GM19372 (cell line): ENCODE measurements at regions not wholly inside any gene's neighbourhood (a gene's known extent, or its start where the extent isn't known, plus 50 kb on each side); places are given as distances from the start of the nearest gene placed in this dataset.
"Not testable (repeated sequence)": the region's sequence is repeated elsewhere in the genome, so short reads cannot be mapped to it uniquely, and the experiment has no call there.

ENCODE experiments used
- ATAC-seq: cut with Tn5 transposase; IDR thresholded peaks from one replicate; pipeline ENCODE4 v1.9.1; 2021; ENCODE audit warnings: mild to moderate bottlenecking, low read depth, moderate library complexity; ENCODE audit not compliant: unreplicated experiment

GRCh38 chr4:103895876-103896465, 176.2 kb upstream of the TACR3 start:
- no peak for ATAC-seq

DNA sequence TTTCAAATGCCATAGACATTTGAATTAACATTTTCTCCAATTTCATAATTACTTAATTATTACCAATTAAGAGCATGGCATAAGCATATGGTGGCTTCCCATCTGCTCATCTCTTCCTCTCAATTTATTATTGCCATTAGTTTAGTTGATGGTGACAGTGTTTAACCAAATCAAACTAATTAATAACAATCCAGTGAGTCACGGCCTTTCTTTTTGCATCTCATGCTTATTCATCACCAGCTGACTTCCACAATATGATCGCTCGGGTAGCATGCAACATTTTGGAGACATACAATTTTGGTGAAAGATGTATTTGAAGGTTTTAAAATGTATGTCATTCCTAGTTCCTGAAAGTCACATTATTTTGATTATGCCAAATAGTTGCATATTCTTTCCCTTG, 172.8 kb upstream of the TACR3 start:
- no peak for ATAC-seq

DNA sequence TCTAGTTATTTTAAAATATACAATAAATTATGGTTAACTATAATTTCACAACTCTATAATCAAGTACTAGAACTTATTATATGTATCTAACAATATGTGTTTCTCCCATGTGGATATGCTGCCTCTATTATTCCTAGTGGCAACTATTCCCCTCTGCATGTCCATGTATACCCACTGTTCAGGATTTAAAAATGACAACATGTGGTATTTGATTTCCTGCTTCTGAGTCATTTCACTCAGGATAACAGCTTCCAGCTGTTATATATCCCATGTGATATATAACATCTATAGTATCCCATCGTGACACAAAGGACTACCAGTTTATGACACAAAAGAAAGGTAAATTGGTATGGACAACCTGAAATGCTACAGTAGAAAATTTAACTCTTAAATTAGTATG, 167.4 kb upstream of the TACR3 start:
- ATAC-seq: no peak

GRCh38 chr4:103885152-103885551, 165.4 kb upstream of the TACR3 start:
- no peak for ATAC-seq

DNA sequence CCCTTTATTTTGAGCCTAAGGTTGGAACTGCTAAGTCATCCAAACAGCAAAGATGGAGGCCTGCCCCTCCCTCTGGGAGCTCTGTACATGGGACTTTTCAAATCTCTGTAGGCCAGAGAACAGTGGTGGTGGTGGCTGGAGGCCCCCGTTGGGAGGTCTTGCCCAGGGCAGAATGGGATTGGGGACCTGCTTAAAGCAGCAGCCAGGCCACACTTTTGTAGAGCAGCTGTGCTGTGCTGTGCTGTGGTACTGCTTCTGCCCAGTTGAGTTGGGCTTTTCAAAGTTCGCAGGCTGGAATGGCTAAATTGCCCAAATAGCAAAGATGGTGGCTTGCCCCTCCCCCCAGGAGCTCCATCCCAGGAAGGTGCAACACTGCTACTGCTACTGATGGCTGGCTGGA, 147.5 kb upstream of the TACR3 start:
- ATAC-seq: no peak

- ATAC-seq: no peak
These were observed 133.8 kb upstream of the TACR3 start for GRCh38 chr4:103853627-103854026.

DNA sequence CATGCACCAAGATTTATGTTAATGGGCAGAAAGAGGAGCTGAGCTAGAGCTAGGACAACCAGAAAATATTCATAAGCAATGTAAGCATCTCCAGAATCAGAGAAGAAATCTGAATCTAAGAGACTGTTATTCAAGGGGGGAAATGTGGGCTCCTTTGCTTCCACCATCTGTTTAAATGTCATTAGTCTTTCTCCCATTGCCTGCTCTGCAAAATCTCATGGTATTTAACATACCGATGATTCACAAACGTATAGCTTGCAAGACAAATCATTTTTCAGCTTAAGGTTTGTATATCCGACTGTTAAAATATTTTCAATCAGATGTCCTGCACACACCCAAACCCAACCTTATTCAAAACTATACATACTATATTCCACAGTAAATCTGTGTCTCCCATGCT, 133.4 kb upstream of the TACR3 start:
- no peak for ATAC-seq

GRCh38 chr4:103845075-103845474, 125.3 kb upstream of the TACR3 start:
- no peak for ATAC-seq

DNA sequence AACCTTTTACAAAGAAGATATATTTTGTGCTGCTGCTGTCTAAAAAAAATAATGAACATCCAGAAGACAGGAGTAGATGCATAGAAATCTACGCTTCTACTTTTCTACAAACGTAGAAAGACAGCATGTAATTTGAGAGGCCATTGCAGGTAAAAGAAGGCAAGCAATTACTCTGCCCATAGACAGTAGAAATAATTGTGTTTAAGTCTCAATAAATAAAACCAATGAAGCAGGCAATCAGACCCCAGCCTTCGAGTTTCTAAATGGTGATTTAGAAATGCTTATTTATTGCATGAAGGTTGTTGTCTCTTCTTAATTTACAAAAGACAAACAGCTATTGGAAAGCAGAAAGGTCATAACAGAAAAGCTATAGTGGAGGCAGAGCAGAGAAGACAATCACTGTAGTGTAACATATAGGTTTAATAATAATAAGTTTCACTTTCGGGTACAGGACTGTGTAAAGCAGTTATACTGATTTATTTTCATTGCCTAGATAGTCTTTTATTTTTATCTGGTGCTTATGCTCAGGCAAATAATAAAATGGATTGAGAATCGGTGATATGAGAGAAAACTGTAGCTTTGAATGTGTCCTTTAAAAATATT, 123.0 kb upstream of the TACR3 start:
- no peak for ATAC-seq

- no peak for ATAC-seq
These were observed 122.3 kb upstream of the TACR3 start for GRCh38 chr4:103842076-103842475.

DNA sequence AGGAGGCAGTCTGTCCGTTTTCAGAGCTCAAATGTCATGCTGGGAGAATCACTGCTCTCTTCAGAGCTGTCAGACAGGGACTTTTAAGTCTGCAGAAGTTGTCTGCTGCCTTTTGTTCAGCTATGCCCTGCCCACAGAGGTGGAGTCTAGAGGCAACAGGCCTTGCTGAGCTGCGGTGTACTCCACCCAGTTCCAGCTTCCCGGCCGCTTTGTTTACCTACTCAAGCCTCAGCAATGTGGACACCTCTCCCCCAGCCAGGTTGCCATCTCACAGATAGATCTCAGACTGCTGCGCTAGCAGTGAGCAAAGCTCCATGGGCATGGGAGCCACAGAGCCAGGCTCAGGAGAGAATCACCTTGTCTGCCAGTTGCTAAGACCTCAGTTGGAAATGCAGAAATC, 90.5 kb upstream of the TACR3 start:
- not testable (repeated sequence) for ATAC-seq

DNA sequence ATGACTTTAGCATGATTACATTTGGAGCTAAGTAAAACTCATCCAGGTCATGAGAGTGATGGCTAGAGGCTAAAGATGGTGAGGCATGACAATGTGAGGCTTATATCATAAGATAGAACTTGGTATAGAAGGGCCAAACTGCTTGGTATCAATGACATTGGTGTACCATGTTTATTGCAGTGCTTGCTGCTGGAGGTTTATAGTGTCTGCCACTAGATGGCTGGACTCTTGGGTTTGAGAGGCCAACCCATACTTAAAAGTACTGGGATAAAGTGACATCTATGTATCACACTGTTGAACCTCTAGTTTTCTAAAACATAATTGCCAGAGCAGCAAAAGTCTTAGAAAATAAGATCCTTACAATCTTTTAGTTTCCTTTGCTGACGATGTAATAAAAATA, 83.0 kb upstream of the TACR3 start:
- no peak for ATAC-seq

DNA sequence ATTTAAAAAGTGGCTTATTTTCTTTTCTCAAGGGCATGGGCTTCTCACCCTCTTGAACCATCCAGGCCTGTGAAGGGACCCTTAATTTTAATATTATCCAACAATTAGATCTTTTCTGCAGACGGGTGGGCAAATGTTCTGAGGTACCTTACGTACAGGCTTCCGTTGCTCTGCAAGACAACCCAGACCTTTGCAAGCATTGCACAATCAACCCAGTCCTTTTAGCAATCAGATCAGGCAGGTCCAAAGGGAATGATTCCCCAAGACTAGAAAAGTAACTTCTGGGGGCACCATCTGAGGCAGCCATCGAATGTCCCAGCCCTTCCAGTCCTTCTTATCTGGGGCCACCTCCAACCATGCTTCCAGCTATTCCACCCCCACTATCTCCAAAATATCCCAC, 67.3 kb upstream of the TACR3 start:
- no peak for ATAC-seq

DNA sequence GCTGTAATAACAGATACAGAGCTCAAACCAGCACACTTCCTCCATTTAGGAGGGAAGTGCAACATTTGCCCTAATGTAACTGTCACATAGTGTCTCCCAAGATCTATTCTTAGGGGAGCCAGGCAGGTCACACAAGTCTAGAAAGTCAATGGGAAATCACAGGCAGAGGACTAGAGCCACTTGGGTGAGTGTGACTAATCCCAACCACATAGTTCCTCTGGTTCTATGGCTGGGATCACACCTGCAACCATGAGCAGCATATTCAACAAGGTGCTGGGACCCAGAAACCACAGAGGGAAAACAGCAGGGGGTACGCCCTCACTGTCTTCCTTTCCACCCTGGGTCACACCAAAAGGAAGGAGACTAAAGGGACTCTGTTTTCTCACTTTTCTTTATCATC, 66.8 kb upstream of the TACR3 start:
- no peak for ATAC-seq

- peak; percentile 83 for ATAC-seq
These were observed 66.2 kb upstream of the TACR3 start for GRCh38 chr4:103786014-103786413.

DNA sequence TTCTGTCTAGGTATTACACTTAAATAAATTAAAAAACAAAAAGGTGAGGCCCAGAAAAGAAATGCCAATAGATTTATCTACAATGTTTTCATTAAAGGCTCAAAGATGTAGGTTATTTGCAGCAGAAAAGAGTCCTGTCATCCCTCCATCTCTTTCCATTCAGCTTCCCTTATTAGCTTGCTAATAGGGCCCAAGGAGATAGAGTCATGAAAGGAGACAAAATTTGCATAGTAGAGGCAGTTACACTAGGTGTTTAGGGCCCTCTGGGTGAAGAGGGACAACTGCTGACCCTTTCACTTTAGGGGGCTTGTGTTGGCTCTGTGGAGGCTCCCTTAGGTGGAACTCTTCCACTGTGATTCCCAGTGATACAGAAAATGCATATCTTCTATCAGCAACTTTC, 58.4 kb upstream of the TACR3 start:
- ATAC-seq: no peak

DNA sequence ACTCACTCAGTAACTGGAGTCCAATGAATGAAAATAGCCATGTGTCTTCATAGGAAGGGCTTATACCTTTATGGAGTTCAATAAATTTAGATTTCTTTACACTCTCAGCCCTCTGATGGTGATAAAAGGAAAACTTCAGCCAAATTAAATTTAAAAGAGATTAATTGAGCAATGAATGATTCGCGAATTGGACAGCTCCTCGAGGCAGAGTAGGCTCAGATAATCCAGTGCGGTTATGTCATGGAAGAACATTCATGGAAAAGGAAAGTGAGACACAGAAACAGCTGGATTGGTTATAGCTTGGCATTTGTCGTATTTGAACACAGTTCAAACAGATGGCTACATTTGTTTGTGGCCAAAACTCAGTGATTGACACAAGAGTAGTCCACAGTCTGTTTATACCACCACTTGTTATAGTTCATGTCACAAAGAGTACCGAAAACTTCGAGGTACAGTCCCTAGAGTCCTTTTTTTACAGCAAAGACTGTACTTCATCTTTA, 54.6 kb upstream of the TACR3 start:
- no peak for ATAC-seq

DNA sequence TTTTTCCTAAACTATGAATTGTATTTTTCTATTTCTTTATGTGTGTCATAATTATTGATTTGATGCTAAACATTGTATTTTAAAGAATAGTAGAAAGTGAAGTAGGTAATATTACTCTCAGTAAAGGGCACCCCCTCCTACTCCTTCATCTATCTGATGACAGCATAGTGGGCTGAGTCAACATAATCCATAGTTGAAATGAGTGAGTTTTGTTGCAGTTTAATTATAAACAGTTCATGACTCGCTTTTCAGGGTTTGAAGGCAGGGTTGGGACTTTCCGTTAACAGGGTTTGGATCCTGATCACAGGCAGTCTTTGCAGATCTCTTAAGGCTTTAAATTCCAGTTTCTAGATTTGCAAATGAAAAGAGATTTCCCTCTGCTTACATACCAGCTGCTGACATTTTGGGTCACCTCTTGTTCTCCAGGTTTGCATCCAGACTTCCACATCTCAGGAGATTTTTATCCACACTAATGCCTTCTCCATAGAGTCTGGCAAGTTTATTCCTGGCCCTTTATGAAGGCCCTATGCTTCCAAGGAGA, 54.0 kb upstream of the TACR3 start:
- ATAC-seq: no peak
